ENCODE measurements at regions not wholly inside any gene's neighbourhood (a gene's known extent, or its start where the extent isn't known, plus 50 kb on each side); places are given as distances from the start of the nearest gene placed in this dataset.

- 81 to 84% methylated on average over 6 of the region's 6 CpGs for WGBS, 2 donors
- Histone ChIP-seq H3K9me3 (ENCODE audit: control insufficient read depth in 2 of 2, insufficient read depth in 1 of 2, low read depth in 1 of 2, low read length in 1 of 2) (no peaks in the 10 kb centered on the region), H3K4me3 (ENCODE audit: low read depth in 1 of 2, low read length in 2 of 2) (no peak overlapping the region), H3K27ac (ENCODE audit: low read depth in 2 of 2, low read length in 1 of 2) (no peak overlapping the region), H3K27me3 (ENCODE audit: control insufficient read depth in 1 of 2, insufficient read depth in 2 of 2, low read length in 2 of 2) (no peaks in the 10 kb centered on the region), H3K36me3 (ENCODE audit: control insufficient read depth in 2 of 2, insufficient read depth in 2 of 2, low read length in 1 of 2) (no peaks in the 10 kb centered on the region), H3K4me1 (ENCODE audit: control insufficient read depth in 2 of 2, insufficient read depth in 2 of 2, low read length in 1 of 2) (peaks cover 0 to 3% of the 10 kb centered on the region in 2 donors)
Measured at GRCh38 chr9:8074713-8075286, 275.2 kb upstream of the DMAC1 start.

DNA sequence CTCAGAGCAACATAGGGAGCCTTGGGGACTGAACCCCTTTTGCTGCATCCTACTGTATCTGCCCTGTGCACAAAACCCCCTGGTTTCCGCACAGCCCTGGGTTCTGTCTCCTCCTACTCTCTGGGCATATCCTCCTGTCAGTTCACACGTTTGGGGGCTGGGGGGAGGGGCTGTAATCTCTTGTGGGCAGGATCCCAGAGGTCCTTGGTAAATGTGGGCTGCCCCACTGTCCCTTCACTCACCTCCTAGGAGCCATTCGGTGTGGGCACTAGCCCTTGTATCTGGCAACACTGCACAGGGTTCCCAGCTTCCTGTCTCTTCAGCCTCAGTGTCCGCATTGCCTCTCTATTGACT, 271.8 kb upstream of the DMAC1 start:
- H3K36me3 ChIP-seq (ENCODE audit: control insufficient read depth in 2 of 2, insufficient read depth in 2 of 2, low read length in 1 of 2) = no peaks in the 10 kb centered on the region
- 68 to 71% methylated on average over 4 of the region's 4 CpGs for WGBS, 2 donors

DNA sequence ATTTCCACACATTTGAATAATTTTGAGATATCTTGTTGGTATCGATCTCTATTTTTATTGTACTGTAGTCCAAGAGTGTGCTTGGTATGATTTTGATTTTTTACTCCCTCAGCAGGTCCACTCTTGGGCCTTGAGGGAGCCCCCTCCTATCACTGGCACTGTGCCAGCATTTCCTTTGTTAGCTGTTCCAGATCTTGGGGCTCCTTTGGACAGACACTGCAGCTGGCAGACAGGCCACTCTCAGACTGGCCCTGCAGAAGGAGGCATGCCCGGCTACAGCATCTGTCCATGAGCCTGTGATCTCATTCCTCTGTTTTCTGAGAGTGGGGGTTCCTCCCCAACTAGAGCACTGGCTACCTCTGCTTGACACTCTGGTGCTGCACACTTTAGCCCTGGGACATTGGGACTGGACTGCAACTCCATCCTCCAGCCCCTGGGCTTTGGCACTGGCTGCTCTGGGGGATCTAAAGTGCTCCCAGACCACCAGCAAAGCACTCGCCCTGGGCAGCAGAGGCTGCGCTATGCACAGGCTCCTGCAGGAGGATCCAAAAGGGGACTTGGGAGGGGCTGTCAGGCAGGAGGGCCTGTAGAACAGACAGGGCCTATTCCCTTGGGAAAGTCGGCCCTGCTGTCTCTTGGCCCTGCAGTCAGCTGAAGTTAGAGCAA, 271.3 kb upstream of the DMAC1 start:
- no peak overlapping the region for H3K27ac ChIP-seq (ENCODE audit: low read depth in 2 of 2, low read length in 1 of 2)
- no peaks in the 10 kb centered on the region for H3K36me3 ChIP-seq (ENCODE audit: control insufficient read depth in 2 of 2, insufficient read depth in 2 of 2, low read length in 1 of 2)
- H3K4me1 ChIP-seq (ENCODE audit: control insufficient read depth in 2 of 2, insufficient read depth in 2 of 2, low read length in 1 of 2) = no peaks in the 10 kb centered on the region
- no peaks in the 10 kb centered on the region for H3K9me3 ChIP-seq (ENCODE audit: control insufficient read depth in 2 of 2, insufficient read depth in 1 of 2, low read depth in 1 of 2, low read length in 1 of 2)
- WGBS, 2 donors = 62 to 74% methylated on average over 5 of the region's 5 CpGs
- no peaks in the 10 kb centered on the region for H3K27me3 ChIP-seq (ENCODE audit: control insufficient read depth in 1 of 2, insufficient read depth in 2 of 2, low read length in 2 of 2)
- no peak overlapping the region for H3K4me3 ChIP-seq (ENCODE audit: low read depth in 1 of 2, low read length in 2 of 2)

More for the DNA sequence above, 271.8 kb upstream of the DMAC1 start:
- H3K4me1 ChIP-seq (ENCODE audit: control insufficient read depth in 2 of 2, insufficient read depth in 2 of 2, low read length in 1 of 2) = no peaks in the 10 kb centered on the region
- no peaks in the 10 kb centered on the region for H3K27me3 ChIP-seq (ENCODE audit: control insufficient read depth in 1 of 2, insufficient read depth in 2 of 2, low read length in 2 of 2)
- no peak overlapping the region for H3K4me3 ChIP-seq (ENCODE audit: low read depth in 1 of 2, low read length in 2 of 2)
- no peak overlapping the region for H3K27ac ChIP-seq (ENCODE audit: low read depth in 2 of 2, low read length in 1 of 2)
- no peaks in the 10 kb centered on the region for H3K9me3 ChIP-seq (ENCODE audit: control insufficient read depth in 2 of 2, insufficient read depth in 1 of 2, low read depth in 1 of 2, low read length in 1 of 2)

DNA sequence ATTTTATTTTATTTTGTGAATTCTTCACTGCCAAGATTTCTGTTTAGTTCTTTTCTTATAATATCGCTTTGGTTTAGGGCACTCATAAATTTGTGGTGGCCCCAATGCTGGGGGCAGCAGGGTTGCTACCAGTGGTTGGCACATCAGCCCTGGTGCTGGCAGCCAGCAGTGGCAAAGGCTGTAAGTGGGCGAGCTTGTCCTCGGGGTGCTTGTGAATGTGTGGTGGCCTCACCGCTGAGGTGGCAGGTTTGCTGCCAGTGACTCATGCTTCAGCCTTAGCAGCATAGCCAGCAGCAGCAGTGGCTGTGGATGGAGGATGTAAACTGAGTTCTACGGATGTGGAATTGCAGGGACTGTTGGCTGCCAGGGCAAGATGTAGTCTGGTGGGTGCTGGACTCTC, 262.9 kb upstream of the DMAC1 start:
- no peak overlapping the region for H3K4me3 ChIP-seq (ENCODE audit: low read depth in 1 of 2, low read length in 2 of 2)
- H3K27me3 ChIP-seq (ENCODE audit: control insufficient read depth in 1 of 2, insufficient read depth in 2 of 2, low read length in 2 of 2) = no peaks in the 10 kb centered on the region
- H3K4me1 ChIP-seq (ENCODE audit: control insufficient read depth in 2 of 2, insufficient read depth in 2 of 2, low read length in 1 of 2) = no peaks in the 10 kb centered on the region
- H3K36me3 ChIP-seq (ENCODE audit: control insufficient read depth in 2 of 2, insufficient read depth in 2 of 2, low read length in 1 of 2) = no peaks in the 10 kb centered on the region
- 90 to 92% methylated on average over 5 of the region's 5 CpGs for WGBS, 2 donors
- H3K9me3 ChIP-seq (ENCODE audit: control insufficient read depth in 2 of 2, insufficient read depth in 1 of 2, low read depth in 1 of 2, low read length in 1 of 2) = peaks cover 3 to 4% of the 10 kb centered on the region in 2 donors
- no peak overlapping the region for H3K27ac ChIP-seq (ENCODE audit: low read depth in 2 of 2, low read length in 1 of 2)

DNA sequence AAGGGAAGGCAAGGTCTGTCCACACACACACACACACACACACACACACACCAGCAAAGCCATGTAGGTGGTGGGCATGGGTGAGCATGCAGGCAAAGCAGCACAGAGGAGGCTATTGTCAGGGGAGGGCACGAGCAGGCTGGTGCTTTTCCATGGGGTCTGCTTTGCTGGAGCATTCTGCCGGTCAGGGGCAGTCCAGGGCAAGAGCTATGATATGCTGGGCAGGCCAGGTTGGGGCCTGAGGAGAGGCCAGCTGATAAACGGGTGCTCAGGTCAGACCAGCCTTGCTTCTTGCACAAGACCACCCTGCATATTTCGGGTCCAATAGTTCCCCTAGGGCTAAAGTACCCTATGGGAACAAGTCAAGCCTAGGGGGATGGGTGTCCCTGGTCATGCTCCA, 253.9 kb upstream of the DMAC1 start:
- H3K27me3 ChIP-seq (ENCODE audit: control insufficient read depth in 1 of 2, insufficient read depth in 2 of 2, low read length in 2 of 2) = no peaks in the 10 kb centered on the region
- no peak overlapping the region for H3K4me3 ChIP-seq (ENCODE audit: low read depth in 1 of 2, low read length in 2 of 2)
- H3K36me3 ChIP-seq (ENCODE audit: control insufficient read depth in 2 of 2, insufficient read depth in 2 of 2, low read length in 1 of 2) = no peaks in the 10 kb centered on the region
- no peaks in the 10 kb centered on the region for H3K4me1 ChIP-seq (ENCODE audit: control insufficient read depth in 2 of 2, insufficient read depth in 2 of 2, low read length in 1 of 2)
- 80 to 83% methylated on average over 4 of the region's 4 CpGs for WGBS, 2 donors
- no peak overlapping the region for H3K27ac ChIP-seq (ENCODE audit: low read depth in 2 of 2, low read length in 1 of 2)
- H3K9me3 ChIP-seq (ENCODE audit: control insufficient read depth in 2 of 2, insufficient read depth in 1 of 2, low read depth in 1 of 2, low read length in 1 of 2) = peaks cover 0 to 5% of the 10 kb centered on the region in 2 donors

DNA sequence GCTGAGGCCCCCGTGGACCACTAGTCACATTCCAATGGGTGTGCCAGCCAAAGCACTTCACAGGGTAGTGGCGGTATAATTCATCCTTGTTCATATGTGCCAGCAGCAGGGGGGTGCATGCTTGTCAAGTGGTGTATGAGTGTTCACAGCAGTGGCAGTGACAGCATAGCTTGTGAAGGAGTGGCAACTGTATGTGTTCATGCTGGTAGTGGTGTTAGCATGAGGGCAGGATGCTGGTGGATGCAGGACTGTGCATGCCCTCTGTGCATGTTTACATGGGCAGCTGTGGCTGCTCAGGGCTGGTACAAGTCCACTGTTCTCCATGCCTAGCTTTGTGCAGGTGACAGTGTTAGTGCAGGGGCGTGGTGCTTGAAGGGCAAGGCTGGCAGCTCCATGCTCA, 253.4 kb upstream of the DMAC1 start:
- Histone ChIP-seq H3K9me3 (ENCODE audit: control insufficient read depth in 2 of 2, insufficient read depth in 1 of 2, low read depth in 1 of 2, low read length in 1 of 2) (peaks cover 0 to 5% of the 10 kb centered on the region in 2 donors), H3K36me3 (ENCODE audit: control insufficient read depth in 2 of 2, insufficient read depth in 2 of 2, low read length in 1 of 2) (no peaks in the 10 kb centered on the region), H3K27me3 (ENCODE audit: control insufficient read depth in 1 of 2, insufficient read depth in 2 of 2, low read length in 2 of 2) (no peaks in the 10 kb centered on the region), H3K4me1 (ENCODE audit: control insufficient read depth in 2 of 2, insufficient read depth in 2 of 2, low read length in 1 of 2) (no peaks in the 10 kb centered on the region), H3K4me3 (ENCODE audit: low read depth in 1 of 2, low read length in 2 of 2) (no peak overlapping the region), H3K27ac (ENCODE audit: low read depth in 2 of 2, low read length in 1 of 2) (no peak overlapping the region)
- 82 to 85% methylated on average over 3 of the region's 3 CpGs for WGBS, 2 donors

DNA sequence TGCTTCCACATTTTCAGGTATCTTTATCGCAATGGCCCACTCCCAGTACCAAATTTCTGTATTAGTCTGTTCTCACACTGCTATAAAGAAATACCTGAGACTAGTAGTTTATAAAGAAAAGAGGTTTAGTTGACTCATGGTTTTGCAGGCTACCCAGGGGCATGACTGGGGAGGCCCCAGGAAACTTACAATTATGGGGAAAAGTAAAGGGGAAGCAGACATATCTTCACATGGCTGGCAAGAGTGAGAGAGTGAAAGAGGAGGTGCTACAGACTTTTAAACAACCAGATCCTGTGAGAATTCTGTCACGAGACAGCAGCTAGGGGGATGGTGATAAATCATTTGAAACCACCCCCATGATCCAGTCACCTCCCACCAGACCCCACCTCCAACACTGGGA, 238.2 kb upstream of the DMAC1 start:
- no peaks in the 10 kb centered on the region for H3K27me3 ChIP-seq (ENCODE audit: control insufficient read depth in 1 of 2, insufficient read depth in 2 of 2, low read length in 2 of 2)
- H3K4me3 ChIP-seq (ENCODE audit: low read depth in 1 of 2, low read length in 2 of 2) = no peak overlapping the region
- H3K4me1 ChIP-seq (ENCODE audit: control insufficient read depth in 2 of 2, insufficient read depth in 2 of 2, low read length in 1 of 2) = no peaks in the 10 kb centered on the region
- no peak overlapping the region for H3K27ac ChIP-seq (ENCODE audit: low read depth in 2 of 2, low read length in 1 of 2)
- peaks cover 0 to 6% of the 10 kb centered on the region in 2 donors for H3K9me3 ChIP-seq (ENCODE audit: control insufficient read depth in 2 of 2, insufficient read depth in 1 of 2, low read depth in 1 of 2, low read length in 1 of 2)
- WGBS, 2 donors = 69 to 72% methylated on average over 2 of the region's 2 CpGs
- no peaks in the 10 kb centered on the region for H3K36me3 ChIP-seq (ENCODE audit: control insufficient read depth in 2 of 2, insufficient read depth in 2 of 2, low read length in 1 of 2)

- H3K4me3 ChIP-seq (ENCODE audit: low read depth in 1 of 2, low read length in 2 of 2) = no peak overlapping the region
- no peaks in the 10 kb centered on the region for H3K4me1 ChIP-seq (ENCODE audit: control insufficient read depth in 2 of 2, insufficient read depth in 2 of 2, low read length in 1 of 2)
- no peaks in the 10 kb centered on the region for H3K27me3 ChIP-seq (ENCODE audit: control insufficient read depth in 1 of 2, insufficient read depth in 2 of 2, low read length in 2 of 2)
- no peaks in the 10 kb centered on the region for H3K36me3 ChIP-seq (ENCODE audit: control insufficient read depth in 2 of 2, insufficient read depth in 2 of 2, low read length in 1 of 2)
- H3K27ac ChIP-seq (ENCODE audit: low read depth in 2 of 2, low read length in 1 of 2) = no peak overlapping the region
- peaks cover 0 to 6% of the 10 kb centered on the region in 2 donors for H3K9me3 ChIP-seq (ENCODE audit: control insufficient read depth in 2 of 2, insufficient read depth in 1 of 2, low read depth in 1 of 2, low read length in 1 of 2)
Measured at GRCh38 chr9:8036914-8037524, 237.4 kb upstream of the DMAC1 start.

DNA sequence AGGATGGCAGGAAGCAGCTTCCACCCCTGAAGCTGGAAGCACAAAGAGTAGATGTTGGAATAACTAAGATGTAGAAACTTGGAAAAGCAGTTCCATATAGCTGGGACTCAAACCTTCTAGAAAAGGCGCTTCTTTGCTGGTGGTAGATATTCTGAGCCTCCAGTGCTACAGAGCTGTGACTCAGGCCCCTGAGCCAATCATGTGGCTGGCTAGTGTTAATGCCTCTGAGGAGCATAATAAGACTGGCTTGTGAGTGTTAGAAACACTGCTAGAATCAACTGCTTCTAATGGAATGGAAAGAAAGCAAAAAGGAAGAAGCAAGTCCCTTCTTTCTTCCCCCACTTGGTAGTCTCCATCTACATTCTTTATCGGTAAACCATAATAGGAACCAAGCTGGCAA, 234.2 kb upstream of the DMAC1 start:
- no peak overlapping the region for H3K27ac ChIP-seq (ENCODE audit: low read depth in 2 of 2, low read length in 1 of 2)
- no peaks in the 10 kb centered on the region for H3K27me3 ChIP-seq (ENCODE audit: control insufficient read depth in 1 of 2, insufficient read depth in 2 of 2, low read length in 2 of 2)
- no peaks in the 10 kb centered on the region for H3K4me1 ChIP-seq (ENCODE audit: control insufficient read depth in 2 of 2, insufficient read depth in 2 of 2, low read length in 1 of 2)
- peaks cover 0 to 6% of the 10 kb centered on the region in 2 donors for H3K9me3 ChIP-seq (ENCODE audit: control insufficient read depth in 2 of 2, insufficient read depth in 1 of 2, low read depth in 1 of 2, low read length in 1 of 2)
- H3K4me3 ChIP-seq (ENCODE audit: low read depth in 1 of 2, low read length in 2 of 2) = no peak overlapping the region
- H3K36me3 ChIP-seq (ENCODE audit: control insufficient read depth in 2 of 2, insufficient read depth in 2 of 2, low read length in 1 of 2) = no peaks in the 10 kb centered on the region
- 89 to 95% methylated on average over 2 of the region's 2 CpGs for WGBS, 2 donors

DNA sequence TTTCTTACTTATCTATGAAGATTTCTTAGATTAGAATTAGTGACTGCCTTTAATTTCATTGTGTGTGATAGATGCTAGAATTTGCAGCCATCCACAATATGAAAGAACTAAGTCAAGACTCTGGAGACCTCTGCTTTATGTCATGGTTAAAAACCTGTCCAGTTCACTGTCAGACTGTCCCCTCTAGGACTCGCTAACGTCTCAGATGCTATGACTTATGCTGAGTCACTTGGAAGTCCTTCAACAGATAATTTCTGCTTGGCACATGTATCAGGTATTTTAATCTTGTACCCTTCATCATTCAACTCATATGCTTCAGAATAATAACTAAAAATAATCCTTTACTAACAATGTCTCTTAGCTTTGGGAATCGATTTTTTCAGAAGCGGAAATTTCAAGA, 230.5 kb upstream of the DMAC1 start:
- Histone ChIP-seq H3K27ac (ENCODE audit: low read depth in 2 of 2, low read length in 1 of 2) (no peak overlapping the region), H3K9me3 (ENCODE audit: control insufficient read depth in 2 of 2, insufficient read depth in 1 of 2, low read depth in 1 of 2, low read length in 1 of 2) (no peaks in the 10 kb centered on the region), H3K36me3 (ENCODE audit: control insufficient read depth in 2 of 2, insufficient read depth in 2 of 2, low read length in 1 of 2) (no peaks in the 10 kb centered on the region), H3K27me3 (ENCODE audit: control insufficient read depth in 1 of 2, insufficient read depth in 2 of 2, low read length in 2 of 2) (no peaks in the 10 kb centered on the region), H3K4me1 (ENCODE audit: control insufficient read depth in 2 of 2, insufficient read depth in 2 of 2, low read length in 1 of 2) (no peaks in the 10 kb centered on the region), H3K4me3 (ENCODE audit: low read depth in 1 of 2, low read length in 2 of 2) (no peak overlapping the region)
- 44 to 68% methylated on average over 4 of the region's 4 CpGs for WGBS, 2 donors
